GM21526 (cell line): ENCODE measurements at regions not wholly inside any gene's neighbourhood (a gene's known extent, or its start where the extent isn't known, plus 50 kb on each side); places are given as distances from the start of the nearest gene placed in this dataset.
"Not testable (repeated sequence)": the region's sequence is repeated elsewhere in the genome, so short reads cannot be mapped to it uniquely, and the experiment has no call there.

ENCODE experiments used
- ATAC-seq: cut with Tn5 transposase; IDR thresholded peaks from one replicate; pipeline ENCODE4 v1.9.1; 2021; ENCODE audit warnings: moderate library complexity; ENCODE audit not compliant: unreplicated experiment, low FRiP score

GRCh38 chr14:46596236-46596635, 55.3 kb downstream of the RPL10L start:
- ATAC-seq = no peak

GRCh38 chr14:46582826-46583225, 68.8 kb downstream of the RPL10L start:
- no peak for ATAC-seq

- ATAC-seq = no peak
Observed at GRCh38 chr14:46581036-46581671, 70.4 kb downstream of the RPL10L start.

GRCh38 chr14:46574978-46575375, 76.6 kb downstream of the RPL10L start:
- no peak for ATAC-seq

- ATAC-seq = no peak
Observed at GRCh38 chr14:46574221-46574977, 77.2 kb downstream of the RPL10L start.

GRCh38 chr14:46573498-46573897, 78.1 kb downstream of the RPL10L start:
- ATAC-seq = no peak

GRCh38 chr14:46571970-46572369, 79.6 kb downstream of the RPL10L start:
- no peak for ATAC-seq

GRCh38 chr14:46568161-46568560, 83.4 kb downstream of the RPL10L start:
- ATAC-seq = not testable (repeated sequence)

- ATAC-seq = no peak
Observed at GRCh38 chr14:46550836-46551235, 100.7 kb downstream of the RPL10L start.

GRCh38 chr14:46540986-46541385, 110.6 kb downstream of the RPL10L start:
- ATAC-seq = no peak

- no peak for ATAC-seq
Observed at GRCh38 chr14:46519121-46519520, 132.5 kb downstream of the RPL10L start.

- ATAC-seq = not testable (repeated sequence)
Observed at GRCh38 chr14:46508752-46509151, 142.8 kb downstream of the RPL10L start.

GRCh38 chr14:46499521-46499920, 152.1 kb downstream of the RPL10L start:
- ATAC-seq = no peak

GRCh38 chr14:46496409-46496808, 155.2 kb downstream of the RPL10L start:
- ATAC-seq = no peak

GRCh38 chr14:46490238-46490685, 161.3 kb downstream of the RPL10L start:
- peak; percentile 90 for ATAC-seq

- no peak for ATAC-seq
Observed at GRCh38 chr14:46488374-46488773, 163.2 kb downstream of the RPL10L start.

- ATAC-seq = no peak
Observed at GRCh38 chr14:46487582-46488350, 163.8 kb downstream of the RPL10L start.

- no peak for ATAC-seq
Observed at GRCh38 chr14:46482200-46482599, 169.4 kb downstream of the RPL10L start.

GRCh38 chr14:46480817-46481216, 170.8 kb downstream of the RPL10L start:
- no peak for ATAC-seq

- no peak for ATAC-seq
Observed at GRCh38 chr14:46472261-46472660, 179.3 kb downstream of the RPL10L start.

GRCh38 chr14:46464341-46464740, 187.2 kb downstream of the RPL10L start:
- ATAC-seq = no peak
